ENCODE measurements at regions not wholly inside any gene's neighbourhood (a gene's known extent, or its start where the extent isn't known, plus 50 kb on each side); places are given as distances from the start of the nearest gene placed in this dataset.

GRCh38 chr5:40384782-40385390, 294.8 kb upstream of the PTGER4 start:
- peak in 1 of 2 donors; percentile 67 for DNase-seq

DNA sequence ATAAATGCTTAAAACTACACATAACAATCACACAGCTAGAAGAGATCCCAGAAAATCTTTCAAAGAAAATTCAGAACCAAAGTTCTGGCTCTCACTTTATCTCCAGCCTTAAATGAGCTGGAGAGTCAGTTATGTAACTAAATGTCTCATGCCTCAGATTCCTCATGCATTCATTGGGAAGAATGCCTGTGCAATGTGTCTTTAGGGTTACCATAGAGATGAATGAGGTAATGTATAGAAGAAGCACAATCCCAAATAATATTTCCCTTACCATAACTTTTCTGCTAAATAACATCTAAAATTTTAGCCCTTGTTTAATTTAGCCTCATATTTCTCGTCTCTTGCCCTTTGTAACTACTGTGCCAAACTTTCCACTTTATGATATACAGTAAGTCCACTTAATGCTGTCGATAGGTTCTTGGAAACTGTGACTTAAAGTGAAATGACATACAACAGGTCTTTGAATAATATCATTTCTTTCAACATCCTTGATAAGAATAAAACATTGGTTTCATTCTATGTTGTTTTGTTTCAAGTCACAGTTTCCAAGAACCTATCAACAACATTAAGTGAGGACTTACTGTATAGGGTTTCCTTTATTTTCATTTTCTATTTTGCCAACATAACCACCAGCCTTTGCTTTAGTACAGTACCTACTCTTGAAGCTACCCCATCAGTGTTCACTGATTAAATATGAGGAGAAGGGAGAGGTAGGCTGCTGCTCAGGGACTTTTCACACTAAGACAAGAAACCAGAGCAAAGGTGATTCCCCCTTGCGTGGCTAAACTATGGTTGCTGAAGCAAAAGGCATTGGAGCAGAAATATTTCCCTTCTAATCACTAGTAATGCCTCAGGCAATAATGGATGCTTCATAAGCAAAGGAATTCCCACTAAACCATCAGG, 295.7 kb upstream of the PTGER4 start:
- DNase-seq, result no peak

DNA sequence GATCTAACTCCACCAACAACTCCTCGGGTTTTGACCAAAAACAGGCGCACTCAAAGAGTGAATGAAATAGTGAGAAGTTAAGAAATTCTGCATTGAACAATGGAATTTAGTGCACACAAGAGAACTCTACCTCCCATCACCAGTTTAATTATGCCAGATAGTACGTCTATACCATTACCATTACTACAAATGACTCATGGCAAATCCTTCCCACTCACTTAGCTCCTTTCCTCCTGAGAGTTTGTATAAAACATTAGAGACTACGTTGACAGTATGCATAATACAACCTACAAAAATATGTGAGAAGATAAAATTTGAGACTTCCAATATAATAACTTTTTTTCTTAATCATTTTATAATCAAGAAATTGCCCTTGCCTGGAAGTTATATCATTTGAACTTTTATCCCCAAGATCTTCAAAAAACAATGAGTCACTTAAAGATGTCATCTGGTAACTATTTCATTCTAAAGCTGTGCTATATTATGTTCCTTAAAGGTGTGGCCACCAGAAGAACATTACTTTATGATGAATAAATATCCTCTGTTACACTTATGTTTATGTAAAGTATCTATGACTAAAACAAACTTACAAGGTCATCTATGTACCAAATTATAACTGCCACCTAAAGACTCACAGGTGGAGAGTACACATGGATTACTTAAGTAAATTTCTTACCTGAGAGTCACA, 297.9 kb upstream of the PTGER4 start:
- no peak for DNase-seq

GRCh38 chr5:40381016-40381415, 298.7 kb upstream of the PTGER4 start:
- DNase-seq, result no peak

- peak in 1 of 2 donors; percentile 67 for DNase-seq
Measured at GRCh38 chr5:40378396-40379177, 301.1 kb upstream of the PTGER4 start.

DNA sequence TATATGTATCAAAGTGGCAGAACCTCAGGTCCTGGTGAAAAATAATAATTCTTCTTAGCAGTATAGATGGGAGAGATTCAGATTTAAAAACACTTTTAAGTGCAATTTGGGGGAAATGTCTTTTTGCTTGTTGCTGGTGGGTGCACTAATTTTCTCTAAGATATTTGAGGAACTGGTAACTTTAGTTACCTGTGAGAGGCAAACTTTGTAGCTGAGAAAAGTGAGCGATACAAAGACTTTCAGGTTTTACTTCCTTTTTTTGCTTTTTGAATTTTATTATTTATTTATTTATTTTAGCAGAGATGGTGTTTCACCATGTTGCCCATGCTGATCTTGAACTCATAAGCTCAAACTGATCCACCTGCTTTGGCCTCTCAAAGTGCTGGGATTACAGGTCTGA, 303.1 kb upstream of the PTGER4 start:
- DNase-seq, result no peak

- DNase-seq, result no peak
Measured at GRCh38 chr5:40374853-40375252, 304.9 kb upstream of the PTGER4 start.

GRCh38 chr5:40368200-40368599, 311.5 kb upstream of the PTGER4 start:
- no peak for DNase-seq

GRCh38 chr5:40367255-40367654, 312.5 kb upstream of the PTGER4 start:
- peak in 1 of 2 donors; percentile 22 for DNase-seq

DNA sequence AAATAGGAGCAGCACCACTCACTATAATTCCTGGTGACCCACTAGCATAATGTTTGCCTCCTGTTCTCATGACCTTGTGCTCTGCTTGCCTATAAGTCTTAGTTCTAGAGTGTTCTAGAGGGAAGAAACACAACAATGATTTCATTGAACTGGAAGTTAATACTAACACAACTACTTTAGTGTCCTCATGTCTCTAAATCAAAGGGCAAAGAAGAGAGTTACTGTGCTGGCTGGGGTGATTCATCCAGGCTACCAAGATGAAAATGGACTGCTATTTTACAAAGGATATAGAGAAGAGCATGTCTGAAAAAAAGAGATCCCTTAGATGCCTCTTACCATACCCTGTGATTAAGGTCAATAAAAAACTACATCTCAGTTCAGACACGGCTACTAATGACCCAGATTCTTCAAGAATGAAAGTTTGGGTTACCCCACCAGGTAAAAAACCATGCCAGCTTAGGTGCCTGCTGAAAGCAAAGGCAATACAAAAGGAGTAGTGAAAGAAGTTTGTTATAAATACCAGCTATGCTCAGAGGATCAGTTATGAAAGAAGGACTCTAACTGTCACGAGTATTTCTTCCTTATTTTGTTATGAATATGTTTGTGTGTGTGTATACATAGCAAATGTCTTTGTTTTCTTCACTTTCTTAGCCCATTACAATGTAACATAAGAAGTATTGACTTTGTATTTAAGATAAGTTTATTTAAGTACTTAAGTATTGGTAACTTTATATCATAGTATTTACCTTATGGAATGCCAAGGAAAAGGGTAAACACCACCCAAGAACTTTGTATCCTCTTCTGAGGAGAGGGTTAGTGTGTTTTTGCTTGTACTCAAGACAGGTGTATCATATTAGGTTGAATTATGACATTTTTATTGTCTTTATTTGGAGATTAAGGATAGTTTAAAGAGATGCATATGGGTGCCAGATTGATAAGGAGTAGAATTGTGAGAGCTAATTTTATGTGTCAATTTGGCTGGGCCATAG, 314.1 kb upstream of the PTGER4 start:
- DNase-seq, result no peak

GRCh38 chr5:40364441-40364840, 315.3 kb upstream of the PTGER4 start:
- DNase-seq, result no peak

GRCh38 chr5:40361378-40361777, 318.3 kb upstream of the PTGER4 start:
- no peak for DNase-seq

DNA sequence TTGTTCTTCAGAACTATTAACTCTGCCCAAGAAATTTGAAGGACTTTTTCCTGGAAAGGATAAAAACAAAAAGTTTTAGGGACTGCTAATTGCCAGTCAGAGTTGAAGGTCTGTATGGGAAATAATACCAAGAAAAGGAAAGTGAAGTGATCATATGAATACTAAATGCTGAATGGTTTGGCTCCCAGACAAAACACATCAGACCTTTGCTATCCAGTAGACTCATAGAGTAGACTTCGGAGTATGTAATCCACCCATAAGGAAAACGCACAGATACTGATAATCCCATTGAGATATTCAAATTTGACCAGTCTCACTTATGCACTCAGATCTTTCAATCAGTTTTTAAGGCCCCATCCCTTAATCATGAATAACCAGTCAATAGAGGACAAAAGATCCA, 319.0 kb upstream of the PTGER4 start:
- DNase-seq, result no peak

DNA sequence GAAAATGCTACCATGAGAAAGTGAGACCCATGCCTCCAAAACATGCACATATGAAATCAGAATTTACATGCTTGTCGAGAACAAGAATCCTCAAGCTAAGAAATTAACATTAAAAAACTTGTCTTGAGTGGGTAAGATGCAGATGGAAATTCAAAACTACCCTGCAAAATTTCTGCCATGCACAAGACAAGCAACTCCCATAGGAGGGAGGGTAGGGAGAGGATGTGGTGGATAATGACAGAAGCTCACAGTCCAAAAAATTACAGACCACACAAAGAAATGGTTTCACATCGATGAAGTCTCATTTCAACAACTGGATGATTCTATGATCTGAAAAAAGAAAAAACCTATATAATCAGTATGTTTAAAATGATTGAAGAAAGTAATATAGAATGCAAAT, 319.9 kb upstream of the PTGER4 start:
- no peak for DNase-seq

DNA sequence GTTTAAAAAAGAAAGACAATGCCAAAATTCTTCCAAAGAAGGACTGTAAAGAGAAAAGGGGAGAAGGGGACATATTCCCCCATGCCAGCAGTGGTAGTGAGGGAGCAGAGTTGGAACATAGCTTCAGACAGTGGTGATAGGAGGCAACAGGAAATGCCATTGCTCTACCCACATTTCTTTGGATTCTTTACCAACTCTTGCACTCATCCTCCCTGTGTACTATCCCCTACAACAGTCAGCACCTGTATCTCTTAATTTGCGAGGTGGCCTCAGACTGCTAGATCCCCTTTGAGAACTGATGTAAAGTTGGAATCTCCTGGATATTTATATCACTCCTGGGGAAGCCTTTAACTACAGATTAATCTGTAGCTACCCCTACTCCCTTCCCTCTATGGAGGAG, 320.6 kb upstream of the PTGER4 start:
- no peak for DNase-seq

DNA sequence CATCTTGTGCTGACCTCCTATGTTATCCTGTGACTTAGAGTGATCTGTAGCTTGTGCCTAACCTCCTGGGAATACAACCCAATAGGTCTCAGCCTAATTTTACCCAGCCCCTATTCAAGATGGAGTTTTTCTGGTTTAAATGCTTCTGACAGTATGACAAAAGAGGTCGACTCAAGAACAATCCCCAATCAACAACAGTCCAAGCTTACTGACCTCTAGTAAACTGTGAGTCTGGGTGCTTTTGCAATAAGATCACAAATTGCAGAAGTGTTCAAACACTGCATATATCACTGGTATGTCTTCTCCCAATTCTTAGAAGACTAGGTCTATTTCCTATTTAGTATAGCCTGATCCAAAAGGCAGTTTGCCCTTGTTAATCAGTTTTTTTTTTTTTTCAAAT, 323.5 kb upstream of the PTGER4 start:
- peak in 1 of 2 donors; percentile 70 for DNase-seq

DNA sequence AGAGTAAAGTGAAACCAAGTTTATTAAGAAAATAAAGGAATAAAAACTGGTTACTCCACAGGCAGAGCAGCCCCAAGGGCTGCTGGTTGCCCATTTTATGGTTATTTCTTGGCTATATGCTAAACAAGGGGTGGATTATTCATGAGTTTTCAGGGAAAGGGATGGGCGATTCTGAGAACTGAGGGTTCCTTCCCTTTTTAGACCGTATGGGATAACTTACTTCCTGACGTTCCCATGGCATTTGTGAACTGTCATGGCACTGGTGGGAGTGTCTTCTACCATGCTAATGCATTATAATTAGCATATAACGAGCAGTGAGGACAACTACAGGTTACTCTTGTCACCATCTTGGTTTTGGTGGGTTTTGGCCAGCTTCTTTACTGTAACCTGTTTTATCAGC, 323.9 kb upstream of the PTGER4 start:
- no peak for DNase-seq

DNA sequence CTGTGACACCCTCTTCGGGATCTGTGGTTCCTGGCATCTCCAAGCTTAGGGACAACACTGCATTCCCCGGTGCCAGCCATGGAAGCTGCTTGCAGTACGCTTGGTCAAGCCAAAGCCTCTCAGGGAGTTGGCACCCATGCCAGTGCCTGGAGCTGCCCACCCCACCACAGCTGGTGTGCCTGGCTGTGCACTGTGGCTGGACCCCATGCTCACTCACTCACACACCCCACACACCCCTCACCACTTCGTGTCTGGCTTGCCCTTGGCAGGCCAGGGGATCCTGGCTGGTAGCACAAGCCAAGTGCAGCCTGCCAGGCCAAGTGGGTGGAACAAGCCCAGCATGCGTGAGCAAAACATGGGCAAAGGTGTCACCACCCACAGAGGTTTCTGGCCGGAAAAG, 324.5 kb upstream of the PTGER4 start:
- no peak for DNase-seq

GRCh38 chr5:40354171-40354570, 325.5 kb upstream of the PTGER4 start:
- no peak for DNase-seq

- no peak for DNase-seq
Measured at GRCh38 chr5:40353442-40353841, 326.3 kb upstream of the PTGER4 start.

DNA sequence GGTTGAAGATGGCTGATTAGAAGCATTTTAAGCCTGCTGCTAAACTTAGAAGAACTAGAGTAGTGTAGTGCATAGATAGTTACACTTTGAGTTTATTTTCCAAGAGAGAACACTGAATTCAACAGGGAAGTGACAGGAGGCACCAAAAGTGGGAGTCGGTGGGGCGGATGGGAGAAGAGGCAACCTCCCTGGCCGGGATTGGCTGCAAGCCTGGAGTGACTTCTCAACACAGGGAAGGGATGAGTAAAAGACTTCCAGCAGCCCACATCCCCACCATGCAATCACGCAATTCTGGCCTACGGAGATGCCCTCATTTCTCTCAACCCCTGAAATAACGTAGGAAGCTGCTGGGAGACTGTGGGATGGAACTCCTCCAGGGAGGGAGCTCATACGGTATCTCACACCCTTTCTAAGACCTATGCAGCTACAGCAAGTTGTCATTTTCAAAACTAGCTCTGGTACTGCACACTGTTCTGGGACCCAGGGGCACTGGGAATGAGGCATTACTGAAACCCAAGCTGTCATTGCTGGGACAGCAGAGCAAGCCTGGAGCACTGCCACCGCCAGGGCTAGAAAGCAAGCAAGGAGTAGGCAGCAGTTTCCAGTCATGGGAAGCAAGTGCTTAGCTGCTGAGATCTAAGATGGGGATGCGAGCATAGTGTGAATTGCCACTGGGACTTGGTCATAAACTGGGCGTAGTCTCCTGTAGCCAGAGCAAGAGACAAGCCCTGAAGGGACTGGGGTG, 331.6 kb upstream of the PTGER4 start:
- DNase-seq, result no peak
